ENCODE measurements at regions not wholly inside any gene's neighbourhood (a gene's known extent, or its start where the extent isn't known, plus 50 kb on each side); places are given as distances from the start of the nearest gene placed in this dataset.

- in situ Hi-C loops (cut with MboI; ENCODE audit: low pct_unique_long_range_greater_than_20kb, low sequenced_read_pairs, unreplicated experiment) = no loop called here
- TF ChIP-seq CTCF (IDR thresholded peaks at IDR 0.05; ENCODE audit: extremely low read depth, insufficient read depth, missing control alignments) = no peak
- no peak for DNase-seq (ENCODE audit: low spot score)
These were observed 76.8 kb upstream of the POM121L12 start for GRCh38 chr7:52958621-52959140.

DNA sequence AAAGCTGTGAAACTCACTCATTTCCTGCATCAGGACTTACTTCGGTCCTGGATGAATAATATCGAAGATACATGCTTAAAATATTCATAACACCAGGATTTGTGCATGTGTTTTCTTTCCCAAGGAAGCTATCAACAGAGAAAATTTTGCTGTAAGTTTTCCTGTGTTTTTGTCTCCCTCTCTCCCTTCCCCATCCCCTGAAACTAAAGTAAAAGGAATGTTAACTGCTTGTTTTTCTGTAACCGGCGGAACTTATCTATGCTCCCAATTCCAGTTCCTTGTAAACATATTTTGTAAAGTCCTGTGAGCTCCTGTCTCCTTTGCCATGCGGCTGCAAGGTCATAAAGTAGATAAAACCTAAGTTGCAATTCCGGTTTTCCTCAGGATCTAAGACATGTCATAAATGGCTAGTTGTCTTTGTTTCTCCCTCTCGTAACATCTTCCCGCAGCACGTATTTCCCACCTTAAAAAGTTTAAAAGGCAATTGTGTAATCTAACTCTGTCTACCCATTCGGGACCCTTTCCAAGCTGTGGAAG, 79.0 kb upstream of the POM121L12 start:
- no peak for DNase-seq (ENCODE audit: low spot score)
- in situ Hi-C loops (cut with MboI; ENCODE audit: low pct_unique_long_range_greater_than_20kb, low sequenced_read_pairs, unreplicated experiment) = no loop called here
- no peak for TF ChIP-seq CTCF (IDR thresholded peaks at IDR 0.05; ENCODE audit: extremely low read depth, insufficient read depth, missing control alignments)

DNA sequence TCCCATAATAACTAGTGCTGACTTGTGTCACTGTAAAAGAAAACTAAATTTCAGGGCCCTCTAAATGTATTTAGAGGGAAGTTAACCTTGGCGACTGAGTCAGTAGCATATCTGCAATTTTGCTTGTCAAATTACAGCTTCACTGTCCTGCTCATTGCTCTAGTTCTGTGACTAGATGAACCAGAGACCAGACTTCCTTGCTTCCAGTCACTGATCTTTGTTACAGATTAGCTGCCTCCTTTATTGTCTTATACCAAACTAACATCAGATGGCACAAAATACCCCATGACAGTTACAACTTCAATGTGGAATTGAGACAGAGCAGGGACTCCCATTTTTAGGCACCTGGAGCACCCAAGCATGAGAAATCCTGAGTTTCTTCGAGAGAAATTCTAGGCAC, 79.9 kb upstream of the POM121L12 start:
- no peak for TF ChIP-seq CTCF (IDR thresholded peaks at IDR 0.05; ENCODE audit: extremely low read depth, insufficient read depth, missing control alignments)
- in situ Hi-C loops (cut with MboI; ENCODE audit: low pct_unique_long_range_greater_than_20kb, low sequenced_read_pairs, unreplicated experiment) = no loop called here

GRCh38 chr7:52944921-52945320, 90.5 kb upstream of the POM121L12 start:
- in situ Hi-C loops (cut with MboI; ENCODE audit: low pct_unique_long_range_greater_than_20kb, low sequenced_read_pairs, unreplicated experiment) = no loop called here
- no peak for TF ChIP-seq CTCF (IDR thresholded peaks at IDR 0.05; ENCODE audit: extremely low read depth, insufficient read depth, missing control alignments)
- DNase-seq (ENCODE audit: low spot score) = no peak

More for the DNA sequence above, 79.9 kb upstream of the POM121L12 start:
- DNase-seq (ENCODE audit: low spot score) = no peak

- DNase-seq (ENCODE audit: low spot score) = no peak
- no peak for TF ChIP-seq CTCF (IDR thresholded peaks at IDR 0.05; ENCODE audit: extremely low read depth, insufficient read depth, missing control alignments)
- in situ Hi-C loops (cut with MboI; ENCODE audit: low pct_unique_long_range_greater_than_20kb, low sequenced_read_pairs, unreplicated experiment) = no loop called here
These were observed 95.0 kb upstream of the POM121L12 start for GRCh38 chr7:52940481-52940880.

DNA sequence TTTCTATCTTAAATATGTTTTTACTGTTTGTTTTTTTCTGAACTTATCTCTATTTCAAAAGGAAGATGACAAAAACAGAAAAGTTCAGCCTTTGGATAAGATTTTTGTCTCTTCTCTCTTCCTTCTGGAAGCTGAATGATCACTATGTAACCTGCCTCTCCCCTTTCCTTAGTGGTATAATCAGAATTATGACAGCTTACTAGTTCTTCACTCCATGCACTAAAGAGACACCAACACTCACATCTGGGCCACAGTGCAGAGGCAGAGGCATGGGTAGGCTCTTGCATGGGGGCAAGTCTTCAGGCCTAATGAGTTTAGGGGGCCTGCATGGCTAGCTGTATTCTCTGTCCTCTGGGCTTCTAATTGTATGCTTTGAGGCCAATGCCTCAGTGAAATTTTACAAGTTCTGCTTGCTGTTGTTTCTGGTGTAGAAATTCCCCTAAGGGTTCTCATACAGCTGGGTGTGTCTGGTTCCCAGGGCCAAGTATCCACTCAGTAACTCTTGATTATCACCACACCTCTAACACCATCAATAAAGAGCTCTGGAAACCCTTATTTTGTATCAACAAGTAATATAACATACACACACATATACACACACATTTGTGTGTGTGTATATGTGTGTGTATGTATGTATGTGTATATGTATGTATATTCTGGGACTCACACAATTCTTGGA, 96.8 kb upstream of the POM121L12 start:
- in situ Hi-C loops (cut with MboI; ENCODE audit: low pct_unique_long_range_greater_than_20kb, low sequenced_read_pairs, unreplicated experiment) = no loop called here
- TF ChIP-seq CTCF (IDR thresholded peaks at IDR 0.05; ENCODE audit: extremely low read depth, insufficient read depth, missing control alignments) = no peak
- no peak for DNase-seq (ENCODE audit: low spot score)
